OCI-M1 (cell line): ENCODE measurements at regions not wholly inside any gene's neighbourhood (a gene's known extent, or its start where the extent isn't known, plus 50 kb on each side); places are given as distances from the start of the nearest gene placed in this dataset.
"Not testable (repeated sequence)": the region's sequence is repeated elsewhere in the genome, so short reads cannot be mapped to it uniquely, and the experiment has no call there.

Experiments
- DNase-seq: peaks from one replicate; lab custom pipeline; 2025; lab: John Stamatoyannopoulos, UW

DNA sequence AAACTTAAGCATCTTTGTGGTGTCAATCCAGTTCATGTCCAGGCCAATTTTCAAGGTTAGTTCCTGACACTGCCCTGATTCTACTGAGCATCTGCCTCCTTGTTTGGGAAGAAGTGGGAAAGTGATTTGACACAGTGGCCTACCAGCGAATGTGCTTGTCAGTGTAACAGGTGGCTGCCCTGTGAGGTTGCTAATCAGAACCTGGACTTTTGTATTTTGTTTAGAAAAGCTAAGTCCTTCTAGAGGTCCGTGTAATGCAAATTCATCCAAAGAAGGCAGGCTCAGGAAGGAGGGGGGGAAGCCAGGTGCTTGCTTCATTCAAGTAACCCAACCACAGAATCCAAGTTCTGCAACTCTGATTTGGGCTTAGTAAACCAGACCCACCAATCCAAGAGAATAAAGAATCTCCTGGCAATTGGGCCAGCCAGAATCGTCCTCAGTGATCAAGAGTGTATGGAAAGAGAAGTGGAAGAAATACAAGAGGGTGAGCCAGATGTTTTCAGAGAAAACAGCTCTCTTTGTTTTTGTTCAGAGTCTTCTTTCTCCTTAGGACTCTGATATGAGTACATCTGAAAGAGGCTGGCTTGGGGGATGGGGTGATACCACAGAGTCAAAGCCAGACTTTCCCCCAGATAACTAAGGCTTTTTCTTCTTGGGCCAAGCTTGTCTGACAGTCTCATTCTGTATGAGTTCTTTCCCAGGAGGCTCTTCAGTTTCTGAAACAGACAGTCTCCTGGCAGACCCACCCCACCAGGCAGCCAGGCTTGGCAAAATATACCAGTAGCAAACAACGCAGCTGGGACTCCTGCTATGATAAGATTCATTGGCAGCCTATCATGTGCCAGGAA is 508.9 kb upstream of the TBL1XR1 start:
- no peak for DNase-seq

GRCh38 chr3:177709470-177709869 is 512.2 kb upstream of the TBL1XR1 start:
- DNase-seq, result not testable (repeated sequence)

DNA sequence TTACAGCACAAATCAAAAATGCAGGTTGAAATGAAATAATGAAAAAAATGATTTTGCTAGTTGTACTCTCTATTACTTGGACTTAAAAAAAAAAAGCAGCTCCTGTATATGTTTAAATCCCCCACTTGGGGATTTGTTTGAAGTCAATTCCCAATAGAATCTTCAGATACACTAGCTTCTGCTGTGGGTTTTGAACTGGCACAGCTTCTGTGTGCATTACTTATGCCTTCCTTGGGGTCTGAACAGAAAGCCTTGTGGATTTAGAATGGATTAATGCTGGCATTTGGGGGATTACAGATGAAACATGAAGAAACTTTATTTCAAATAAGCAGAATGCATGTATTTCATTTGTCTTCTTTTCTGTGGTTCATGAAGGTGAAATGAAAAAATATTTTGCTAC is 513.2 kb upstream of the TBL1XR1 start:
- no peak for DNase-seq

- DNase-seq, result no peak
Observed at GRCh38 chr3:177711637-177712036, 514.4 kb upstream of the TBL1XR1 start.

GRCh38 chr3:177713928-177714900 is 516.9 kb upstream of the TBL1XR1 start:
- peak; percentile 15 for DNase-seq

DNA sequence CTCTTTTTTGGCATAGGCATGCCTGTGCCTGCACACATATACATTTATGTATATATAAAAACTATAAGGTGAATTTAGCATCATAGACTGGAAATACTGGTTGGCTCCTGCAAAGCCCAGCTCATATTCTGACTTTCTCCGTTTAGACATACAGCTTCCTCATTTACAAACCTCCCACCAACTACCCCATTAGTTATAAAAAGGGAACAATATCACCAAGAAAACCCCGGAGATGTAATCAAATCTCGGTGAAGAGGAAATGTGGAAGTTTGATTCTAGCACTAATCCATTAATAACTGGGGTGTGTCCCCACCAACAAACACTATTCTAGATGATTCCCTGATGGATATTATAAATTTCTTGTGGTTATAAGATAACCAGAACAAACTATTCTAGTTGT is 517.7 kb upstream of the TBL1XR1 start:
- DNase-seq, result peak; percentile 28

DNA sequence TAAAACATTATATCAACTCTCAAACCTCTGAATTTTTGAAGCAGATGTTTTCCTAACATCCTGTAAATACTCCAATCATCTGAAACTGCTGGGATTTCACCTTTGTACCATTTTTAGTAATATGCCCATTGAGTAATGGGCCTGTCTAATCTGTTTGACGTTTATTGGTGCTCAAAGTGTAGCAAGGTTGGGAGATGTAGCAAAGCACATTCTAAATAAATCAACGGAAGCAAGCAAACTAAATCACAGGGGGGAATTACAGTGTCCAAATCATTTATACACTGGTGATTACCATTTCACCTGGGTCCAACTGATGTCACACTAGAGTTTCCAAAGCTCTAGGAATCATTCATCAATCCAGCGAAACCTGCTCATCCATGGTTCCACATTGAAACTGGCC is 518.7 kb upstream of the TBL1XR1 start:
- DNase-seq, result no peak

DNA sequence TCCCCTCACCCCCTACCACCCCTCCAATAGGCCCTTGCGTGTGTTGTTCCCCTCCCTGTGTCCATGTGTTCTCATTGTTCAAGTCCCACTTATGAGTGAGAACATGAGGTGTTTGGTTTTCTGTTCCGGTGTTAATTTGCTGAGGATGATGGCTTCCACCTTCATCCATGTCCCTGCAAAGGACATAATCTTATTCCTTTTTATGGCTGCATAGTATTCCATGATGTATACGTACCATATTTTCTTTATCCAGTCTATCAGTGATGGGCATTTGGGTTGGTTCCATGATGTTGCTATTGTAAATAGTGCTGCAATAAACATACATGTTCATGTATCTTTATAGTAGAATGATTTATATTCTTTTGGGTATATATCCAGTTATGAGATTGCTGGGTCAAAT is 523.6 kb upstream of the TBL1XR1 start:
- not testable (repeated sequence) for DNase-seq

GRCh38 chr3:177721864-177722785 is 524.8 kb upstream of the TBL1XR1 start:
- DNase-seq, result no peak

- no peak for DNase-seq
Observed at GRCh38 chr3:177724020-177724638, 526.8 kb upstream of the TBL1XR1 start.

GRCh38 chr3:177725165-177725564 is 527.9 kb upstream of the TBL1XR1 start:
- DNase-seq, result peak; percentile 40

- no peak for DNase-seq
Observed at GRCh38 chr3:177726807-177727206, 529.5 kb upstream of the TBL1XR1 start.

DNA sequence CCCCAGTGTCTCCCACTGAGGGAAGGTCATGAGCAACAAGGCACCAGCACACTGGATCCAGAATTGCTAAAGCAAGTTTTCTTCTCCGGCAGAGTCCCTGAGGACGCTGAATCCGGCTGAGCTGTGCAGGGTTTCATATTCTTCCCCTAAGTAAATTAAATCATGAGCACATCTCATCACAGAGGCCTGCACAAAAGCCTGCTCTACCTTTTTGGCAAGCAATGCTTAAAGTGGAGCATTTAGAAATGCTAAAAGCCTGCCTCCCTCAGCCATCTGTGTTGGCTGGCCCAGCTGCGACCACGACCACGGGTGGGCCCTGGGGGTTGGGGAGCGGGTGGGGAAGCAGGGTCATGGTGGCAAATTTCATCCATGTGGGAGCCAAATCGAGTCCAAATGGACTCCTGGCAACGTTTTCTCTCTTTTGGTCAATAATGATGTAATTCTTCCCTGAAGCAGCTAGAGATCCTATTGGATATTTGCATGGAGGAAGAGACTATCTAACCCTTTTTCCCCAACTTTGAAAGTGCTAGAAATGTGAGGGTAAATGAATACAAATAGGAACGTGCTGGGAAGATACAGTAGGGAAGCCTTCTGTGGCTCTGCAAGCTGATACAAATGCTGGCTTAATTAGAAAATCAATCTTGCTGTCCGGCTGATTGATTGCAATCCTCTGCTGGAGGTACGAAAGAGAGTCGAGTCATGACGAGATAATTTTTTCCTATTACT is 532.8 kb upstream of the TBL1XR1 start:
- DNase-seq, result no peak

- DNase-seq, result no peak
Observed at GRCh38 chr3:177730814-177731213, 533.5 kb upstream of the TBL1XR1 start.

DNA sequence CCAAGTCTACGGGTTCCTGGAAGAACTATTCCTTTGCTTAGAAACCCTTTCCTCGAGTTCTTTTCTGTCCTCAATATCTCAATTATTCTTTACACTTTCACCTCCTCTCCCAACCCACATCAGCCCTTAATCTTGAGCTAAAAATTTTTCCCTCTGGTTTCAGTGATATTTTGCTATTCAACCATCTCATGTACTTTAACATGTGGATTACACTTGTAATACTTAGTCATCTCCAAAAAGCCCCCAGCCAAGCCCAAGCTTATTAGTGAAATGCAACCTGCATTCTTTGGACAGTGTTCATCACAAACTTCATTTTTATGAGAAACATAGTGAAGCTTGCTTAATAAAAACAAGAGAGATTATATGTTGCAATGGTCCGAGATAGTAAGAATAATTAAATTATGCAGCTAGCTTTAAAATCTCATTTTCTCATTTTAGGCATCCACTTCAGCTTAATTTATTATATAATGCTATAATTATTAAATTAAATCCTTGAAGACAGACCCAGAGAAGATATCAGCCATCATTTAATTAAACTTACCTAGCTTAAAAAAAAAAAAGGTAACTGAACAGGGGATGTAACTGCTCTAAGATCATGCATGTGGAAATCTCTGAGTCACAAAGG is 534.5 kb upstream of the TBL1XR1 start:
- no peak for DNase-seq

DNA sequence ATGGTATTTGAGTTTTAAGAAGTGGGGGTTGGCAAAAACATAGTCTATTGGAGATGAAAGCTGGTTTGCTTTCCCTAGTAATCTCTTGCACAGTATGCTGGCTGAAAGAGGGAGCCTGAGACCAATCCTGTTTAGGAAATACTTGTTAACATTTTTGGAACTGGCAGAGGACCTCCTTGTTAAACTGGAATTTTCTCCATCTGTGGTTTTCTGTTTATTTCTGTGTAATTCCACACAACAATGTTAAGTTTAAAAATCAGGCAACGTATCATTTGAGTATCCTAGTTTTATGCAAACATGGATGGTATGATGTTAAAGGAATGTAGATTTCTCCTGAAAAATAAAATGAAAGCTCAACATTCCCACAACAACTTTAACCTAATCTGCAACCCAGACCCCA is 536.0 kb upstream of the TBL1XR1 start:
- DNase-seq, result no peak

- DNase-seq, result no peak
Observed at GRCh38 chr3:177733936-177734335, 536.7 kb upstream of the TBL1XR1 start.

- DNase-seq, result no peak
Observed at GRCh38 chr3:177735431-177735830, 538.1 kb upstream of the TBL1XR1 start.

DNA sequence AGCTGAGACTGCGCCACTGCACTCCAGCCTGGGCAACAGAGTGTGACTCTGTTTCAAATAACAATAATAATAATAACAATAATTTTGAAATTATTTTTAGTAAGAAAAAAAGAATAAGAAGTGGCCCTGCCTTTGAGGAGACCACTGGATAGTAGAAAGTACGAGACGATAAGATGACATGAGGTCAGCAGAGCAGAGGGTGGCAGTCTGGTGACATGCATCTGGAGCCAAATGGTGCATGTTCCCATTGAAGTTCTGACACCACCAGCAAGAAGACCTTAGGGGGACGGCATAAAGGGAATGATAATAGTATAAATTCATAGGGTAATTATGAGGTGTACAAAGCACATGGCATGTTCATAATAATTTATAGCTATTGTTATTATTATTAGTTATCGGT is 542.2 kb upstream of the TBL1XR1 start:
- no peak for DNase-seq

GRCh38 chr3:177740254-177740653 is 543.0 kb upstream of the TBL1XR1 start:
- DNase-seq, result no peak
